HG03354 (cell line): ENCODE measurements at regions not wholly inside any gene's neighbourhood (a gene's known extent, or its start where the extent isn't known, plus 50 kb on each side); places are given as distances from the start of the nearest gene placed in this dataset.
"Not testable (repeated sequence)": the region's sequence is repeated elsewhere in the genome, so short reads cannot be mapped to it uniquely, and the experiment has no call there.

Experiments used
- ATAC-seq: cut with Tn5 transposase; IDR thresholded peaks from one replicate; pipeline ENCODE4 v1.9.1; 2021; ENCODE audit warnings: mild to moderate bottlenecking; ENCODE audit not compliant: unreplicated experiment, poor library complexity, severe bottlenecking

DNA sequence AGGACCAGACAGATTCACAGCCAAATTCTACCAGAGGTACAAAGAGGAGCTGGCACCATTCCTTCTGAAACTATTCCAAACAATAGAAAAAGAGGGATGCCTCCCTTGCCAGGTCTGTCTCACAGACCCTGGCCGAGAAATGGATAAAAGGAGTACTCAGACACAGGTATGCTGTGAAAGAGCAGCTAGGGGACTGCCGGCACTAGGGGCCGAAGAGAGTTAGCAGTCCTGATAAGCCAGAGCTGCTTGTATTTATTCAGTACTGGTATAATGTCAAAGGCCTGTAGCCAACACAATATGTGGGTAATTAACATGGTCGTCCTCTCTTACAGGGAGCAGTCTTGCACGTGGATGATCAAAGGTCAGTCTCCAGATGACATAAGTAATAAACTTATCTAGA, 1042.1 kb upstream of the LCORL start:
- ATAC-seq, result no peak

DNA sequence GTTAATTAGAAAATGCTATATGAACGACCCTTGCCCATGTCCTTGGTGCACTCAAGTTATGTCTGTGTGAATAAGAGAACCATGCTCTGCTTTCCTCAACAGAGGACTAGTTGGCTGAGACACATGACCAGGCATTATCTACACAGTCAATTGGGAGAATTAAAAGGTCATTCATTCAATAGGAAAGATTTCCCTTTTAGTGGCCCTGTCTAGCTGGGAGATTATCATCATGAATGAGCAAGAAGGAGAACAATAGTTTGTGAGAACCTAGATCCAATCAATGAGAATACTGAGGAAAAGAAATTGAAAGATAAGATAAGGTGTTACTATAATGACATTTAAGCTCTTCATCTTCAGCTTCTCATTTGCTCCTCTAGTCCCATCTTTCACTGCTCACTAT, 1033.4 kb upstream of the LCORL start:
- no peak for ATAC-seq

DNA sequence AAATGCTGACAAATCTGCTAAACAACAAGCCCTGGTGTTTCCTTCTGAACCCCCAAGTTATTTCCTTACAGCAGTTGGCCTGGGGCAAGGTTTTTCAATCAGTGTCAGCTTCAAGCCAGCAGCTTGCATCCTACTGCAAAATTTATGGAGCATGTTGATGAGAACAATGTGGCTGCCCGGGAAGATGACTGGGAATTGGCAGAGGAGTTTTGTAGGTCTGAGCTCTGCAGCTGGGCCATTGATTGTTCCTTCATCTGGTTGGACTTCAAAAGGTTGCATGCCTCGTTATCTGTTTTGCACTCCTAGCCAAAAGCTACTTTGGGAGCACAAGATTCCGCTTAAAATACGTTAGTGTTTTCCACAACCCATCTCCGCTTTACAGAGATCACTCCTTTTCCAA, 1030.3 kb upstream of the LCORL start:
- no peak for ATAC-seq

DNA sequence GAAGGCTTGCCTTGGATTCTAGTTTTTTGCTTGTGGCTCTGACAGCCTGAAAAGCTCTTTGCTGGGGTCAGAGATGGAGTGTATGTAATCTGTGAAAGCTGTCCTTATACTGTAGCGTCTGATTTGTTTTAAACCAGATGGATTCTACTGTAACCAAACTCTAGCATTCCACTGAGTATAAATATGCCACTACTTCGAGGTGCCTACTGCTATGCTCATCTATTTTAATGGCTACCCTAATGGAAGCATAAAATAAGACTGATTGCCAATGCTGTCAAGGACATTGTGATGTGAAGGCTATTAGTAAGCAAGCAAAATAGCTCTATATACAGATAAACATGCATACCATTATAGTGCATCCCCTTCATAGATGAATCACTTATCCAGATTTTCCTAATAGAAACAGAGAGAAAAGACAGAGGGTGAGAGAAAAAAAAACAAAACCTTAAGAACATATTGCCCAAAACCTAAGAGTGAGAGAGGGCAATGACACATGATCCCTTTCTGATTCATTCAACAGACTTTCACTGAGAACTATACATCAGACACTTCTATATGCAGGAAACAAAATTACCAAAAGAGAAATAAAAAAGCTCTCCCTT, 1025.8 kb upstream of the LCORL start:
- no peak for ATAC-seq

DNA sequence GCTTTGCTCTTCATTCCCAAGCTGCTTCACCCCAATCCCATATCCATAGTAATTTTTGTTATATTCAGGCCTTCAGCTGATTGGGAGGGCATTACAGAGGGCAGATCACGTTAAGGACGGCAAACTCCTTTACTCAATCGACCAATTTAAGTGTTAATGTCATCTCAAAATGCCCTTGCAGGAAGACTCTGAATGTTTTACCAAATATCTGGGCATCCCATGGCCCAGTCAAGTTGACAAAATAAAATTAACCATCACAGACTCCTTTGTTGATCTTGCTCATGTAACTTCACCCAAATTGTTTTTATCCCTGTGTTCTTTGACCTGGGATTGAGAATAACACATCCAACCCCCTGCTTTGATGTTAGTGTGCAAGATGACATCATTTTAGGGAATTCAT, 1018.3 kb upstream of the LCORL start:
- ATAC-seq, result no peak

DNA sequence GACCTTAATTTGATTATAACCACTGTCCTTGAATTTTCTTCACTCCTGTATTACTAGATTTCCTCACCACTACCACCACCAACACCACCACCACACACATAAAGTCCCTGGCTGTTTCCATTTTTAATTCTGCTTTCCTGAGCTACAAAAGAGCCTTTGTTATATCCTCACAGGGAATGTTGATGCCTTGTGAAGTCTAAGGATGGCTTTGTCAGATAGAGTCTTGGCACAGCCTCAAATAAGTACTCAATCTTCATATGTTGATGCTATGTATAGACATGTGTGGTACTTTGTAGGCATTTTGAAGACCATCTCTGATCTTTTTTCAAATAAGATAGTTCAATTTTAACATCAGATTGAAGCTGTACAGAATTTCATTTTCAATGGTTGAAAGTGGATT, 1016.7 kb upstream of the LCORL start:
- no peak for ATAC-seq

DNA sequence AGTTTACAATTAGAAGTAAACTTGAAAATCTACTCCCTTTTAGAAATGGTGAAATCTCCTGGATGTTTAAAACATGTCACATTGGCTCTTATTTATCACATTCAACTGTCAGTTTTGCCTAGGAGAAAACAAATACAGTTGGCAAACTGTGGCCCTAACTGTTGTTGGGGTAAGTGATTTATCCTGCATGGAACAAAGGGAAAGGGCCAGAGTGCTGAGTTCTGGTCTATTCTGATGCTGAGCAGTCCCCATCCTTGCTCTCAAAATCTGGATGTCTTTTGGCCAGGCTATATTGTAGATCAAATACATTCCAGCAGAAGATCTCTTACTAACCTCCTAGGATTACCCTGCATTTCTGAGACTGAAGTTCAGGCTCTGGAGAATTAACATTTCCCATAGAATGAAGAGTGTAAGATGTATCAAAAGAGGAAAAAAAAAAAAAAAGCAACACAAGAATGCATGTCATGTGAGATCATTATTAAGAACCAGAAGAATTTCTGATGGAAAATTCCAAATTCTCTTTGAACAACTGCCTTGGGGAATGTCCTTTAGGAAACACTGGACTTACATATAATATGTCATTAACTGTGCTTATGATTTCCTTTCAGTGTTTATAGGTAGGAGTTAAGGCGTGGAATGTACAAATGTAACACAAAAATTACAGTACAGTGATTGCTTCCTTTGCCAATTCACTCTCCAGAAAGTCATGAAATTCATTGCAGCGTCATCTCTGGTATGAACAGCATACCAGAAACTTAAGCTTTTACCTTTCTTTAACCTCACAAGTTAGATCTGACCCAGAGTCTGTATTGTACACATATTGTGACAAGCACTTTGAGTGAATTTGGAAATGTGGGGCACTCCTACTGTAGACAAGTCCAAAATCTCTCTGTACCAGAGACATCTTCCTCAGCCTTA, 1012.5 kb upstream of the LCORL start:
- ATAC-seq, result no peak

DNA sequence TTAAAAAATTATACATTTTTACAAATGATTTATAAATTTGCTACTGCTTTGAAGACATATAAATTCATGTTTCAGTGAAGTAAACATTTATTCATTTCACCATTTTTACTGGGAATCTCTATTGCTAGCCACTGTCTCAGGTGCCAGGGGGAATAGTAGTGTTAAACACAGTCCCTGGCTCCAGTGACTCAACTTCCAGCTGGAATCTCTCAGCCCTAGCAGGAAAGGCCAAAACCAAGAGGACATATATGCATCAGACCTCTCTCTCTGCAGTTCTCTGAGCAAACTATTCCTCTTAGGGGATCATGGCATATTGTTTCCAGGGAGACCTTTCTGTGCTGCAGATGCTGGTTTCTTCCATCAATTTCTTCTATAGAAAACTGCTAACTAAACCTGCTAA, 1009.0 kb upstream of the LCORL start:
- no peak for ATAC-seq

DNA sequence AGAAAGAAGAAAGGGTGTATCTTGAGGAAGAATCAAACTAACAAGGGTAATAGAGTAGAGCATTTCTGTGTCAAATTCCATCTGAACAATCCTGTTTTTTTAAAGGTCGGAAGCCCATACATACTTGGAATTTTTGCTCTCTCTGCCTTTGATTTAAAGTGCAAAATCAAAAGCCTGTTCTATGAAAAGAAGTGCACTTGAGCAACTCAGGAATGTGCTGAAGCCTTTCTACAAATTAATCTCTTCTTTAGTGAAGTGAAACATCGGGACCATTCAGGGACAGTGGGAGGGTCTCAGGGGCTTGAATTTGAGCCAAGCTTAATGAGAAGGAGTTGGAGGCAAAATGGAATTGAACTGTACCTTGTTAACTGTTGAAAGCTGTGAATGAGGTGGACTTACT, 1008.5 kb upstream of the LCORL start:
- ATAC-seq, result no peak

DNA sequence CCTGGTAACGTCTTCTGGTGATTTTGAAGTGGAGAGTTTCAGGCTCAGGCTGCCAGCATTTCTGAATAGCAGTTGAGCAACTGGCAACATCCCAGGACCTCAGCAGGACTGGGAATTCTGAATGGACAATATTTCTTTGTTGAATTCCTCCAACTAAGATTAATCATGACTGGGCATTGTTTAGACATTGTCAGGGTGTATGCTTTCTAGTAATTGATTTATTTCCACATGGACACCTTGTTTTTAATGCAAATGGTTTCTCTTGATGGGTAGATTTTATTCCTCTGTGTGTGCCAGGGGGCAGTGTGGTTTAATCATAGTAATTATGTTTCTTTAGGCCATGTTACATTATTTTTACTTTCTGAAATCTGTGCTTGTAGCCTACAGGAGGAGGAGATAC, 1004.7 kb upstream of the LCORL start:
- no peak for ATAC-seq

DNA sequence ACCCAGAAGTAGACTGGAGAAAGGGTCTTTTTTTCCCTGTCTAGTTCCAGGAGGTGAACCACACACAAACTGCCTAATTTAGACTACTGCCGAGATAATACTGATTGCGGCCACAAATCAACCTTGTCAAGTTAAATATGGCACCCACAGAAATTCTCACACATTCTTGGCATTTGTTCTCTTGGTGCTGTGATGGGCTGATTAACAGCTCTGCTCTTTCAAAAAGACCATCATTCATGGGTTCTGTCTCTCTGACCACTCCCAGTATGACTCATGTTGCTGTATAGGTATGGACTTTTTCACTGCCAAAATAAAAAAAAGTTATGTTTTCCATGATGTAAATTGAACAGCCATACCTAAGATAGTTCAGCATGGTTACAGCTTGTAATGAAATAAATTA, 1003.5 kb upstream of the LCORL start:
- ATAC-seq, result no peak

DNA sequence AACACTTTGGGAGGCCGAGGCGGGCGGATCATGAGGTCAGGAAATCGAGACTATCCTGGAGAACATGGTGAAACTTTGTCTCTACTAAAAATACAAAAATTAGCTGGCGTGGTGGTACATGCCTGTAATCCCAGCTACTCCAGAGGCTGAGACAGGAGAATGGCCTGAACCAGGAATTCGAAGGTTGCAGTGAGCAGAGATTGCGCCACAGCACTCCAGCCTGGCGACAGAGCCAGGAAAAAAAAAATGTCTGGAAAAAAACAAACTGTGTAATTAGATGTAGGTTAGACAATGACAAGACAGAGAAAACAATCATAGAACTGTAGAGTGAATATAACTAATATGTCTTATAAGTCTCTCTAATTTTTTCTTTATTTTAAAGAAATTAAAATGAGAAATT, 1002.5 kb upstream of the LCORL start:
- ATAC-seq, result no peak

DNA sequence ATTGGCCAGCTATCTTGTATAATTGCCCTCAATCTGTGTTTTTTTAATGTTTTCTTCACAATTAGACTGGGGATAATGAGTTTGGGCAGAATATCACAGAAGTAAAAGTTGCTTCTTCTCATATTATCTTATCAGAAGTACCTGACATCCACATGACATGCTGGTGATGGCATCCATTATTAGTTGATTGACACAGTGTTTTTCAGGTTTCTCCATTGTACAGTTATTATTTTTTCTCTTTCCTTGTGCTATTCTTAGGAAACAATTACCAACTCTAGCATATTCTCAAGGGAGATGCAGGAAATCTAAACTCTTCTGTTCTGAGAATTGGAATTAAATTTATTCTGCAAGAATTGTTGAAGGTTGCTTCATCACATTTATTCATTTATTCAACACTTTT, 1000.1 kb upstream of the LCORL start:
- ATAC-seq, result no peak

DNA sequence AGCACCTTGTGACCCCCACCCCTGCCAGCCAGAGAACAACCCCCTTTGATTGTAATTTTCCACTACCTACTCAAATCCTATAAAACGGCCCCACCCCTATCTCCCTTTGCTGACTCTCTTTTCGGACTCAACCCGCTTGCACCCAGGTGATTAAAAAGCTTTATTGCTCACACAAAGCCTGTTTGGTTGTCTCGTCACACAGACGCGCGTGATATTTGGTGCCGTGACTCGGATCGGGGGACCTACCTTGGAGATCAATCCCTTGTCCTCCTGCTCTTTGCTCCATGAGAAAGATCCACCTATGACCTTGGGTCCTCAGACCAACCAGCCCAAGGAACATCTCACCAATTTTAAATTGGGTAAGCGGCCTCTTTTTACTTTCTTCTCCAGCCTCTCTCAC, 995.0 kb upstream of the LCORL start:
- not testable (repeated sequence) for ATAC-seq

DNA sequence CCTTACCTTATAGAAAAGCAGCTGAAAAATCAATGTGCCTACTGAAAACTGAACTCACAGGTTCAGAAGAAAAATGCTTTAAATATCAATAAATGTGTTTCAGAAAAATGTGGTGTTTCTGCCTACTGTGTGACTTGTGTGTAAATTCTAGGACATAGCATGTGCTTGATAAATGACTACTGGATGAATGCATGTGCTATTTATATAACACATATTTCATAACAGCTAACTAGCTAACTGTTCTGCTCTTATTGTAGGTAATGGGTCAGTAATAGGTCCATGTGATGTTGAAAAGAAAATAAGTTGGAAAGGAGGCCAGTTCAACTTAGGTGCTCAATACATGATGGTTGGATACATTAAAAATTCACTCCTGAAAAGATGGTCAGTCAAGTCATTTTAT, 993.0 kb upstream of the LCORL start:
- no peak for ATAC-seq

DNA sequence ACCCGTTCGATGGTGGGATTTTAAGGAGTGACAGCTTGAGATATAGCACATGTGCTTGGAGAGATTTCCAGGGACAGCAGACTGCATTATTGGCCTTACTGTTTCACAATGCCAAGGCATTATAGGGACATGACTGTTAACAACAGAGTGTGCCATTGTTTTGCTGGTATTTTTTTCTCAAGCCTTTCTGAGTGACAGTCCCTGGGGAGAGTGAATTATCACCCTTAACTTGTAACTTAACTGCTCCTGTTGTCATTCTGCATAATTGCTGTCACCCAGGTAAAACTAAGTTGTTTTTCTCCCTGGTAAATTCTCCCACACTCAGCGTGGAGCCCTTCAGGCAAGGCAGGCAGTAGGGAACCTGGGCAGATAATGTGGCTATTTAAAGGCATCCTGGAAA, 989.2 kb upstream of the LCORL start:
- ATAC-seq, result no peak

DNA sequence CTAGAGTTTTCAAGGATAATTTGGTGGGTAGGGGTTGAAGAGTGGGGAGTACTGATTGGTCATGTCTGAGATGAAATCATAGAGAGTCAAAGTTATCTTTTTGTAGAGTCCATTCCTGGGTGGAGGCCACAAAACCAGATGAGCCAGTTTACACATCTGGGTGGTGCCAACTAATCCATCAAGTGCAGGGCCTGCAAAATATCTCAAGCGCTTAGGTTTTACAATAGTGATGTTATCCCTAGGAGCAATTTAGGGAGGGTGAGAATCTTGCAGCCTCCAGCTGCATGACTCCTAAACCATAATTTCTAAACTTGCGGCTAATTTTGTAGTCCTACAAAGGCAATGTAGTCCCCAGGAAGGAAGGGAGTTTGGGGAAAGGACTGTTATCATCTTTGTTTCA, 988.3 kb upstream of the LCORL start:
- ATAC-seq, result no peak

DNA sequence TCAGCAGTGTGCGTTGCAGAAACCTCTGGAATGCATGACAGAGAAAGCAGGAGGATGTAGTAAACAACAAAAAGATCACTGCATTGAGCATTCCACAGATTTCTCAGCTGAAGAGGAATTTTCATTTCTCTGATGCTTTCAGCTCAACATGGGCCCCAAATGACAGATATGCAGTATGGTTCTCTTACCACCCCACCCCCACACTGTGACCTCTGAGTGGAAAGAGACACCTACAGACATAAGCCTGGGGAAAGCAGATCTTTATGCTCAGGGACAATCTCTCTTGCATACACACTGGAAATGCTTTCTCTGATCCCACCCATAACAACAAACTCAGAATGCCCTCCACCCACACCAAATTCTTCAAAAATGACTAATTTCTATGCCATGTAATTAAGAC, 983.7 kb upstream of the LCORL start:
- no peak for ATAC-seq

DNA sequence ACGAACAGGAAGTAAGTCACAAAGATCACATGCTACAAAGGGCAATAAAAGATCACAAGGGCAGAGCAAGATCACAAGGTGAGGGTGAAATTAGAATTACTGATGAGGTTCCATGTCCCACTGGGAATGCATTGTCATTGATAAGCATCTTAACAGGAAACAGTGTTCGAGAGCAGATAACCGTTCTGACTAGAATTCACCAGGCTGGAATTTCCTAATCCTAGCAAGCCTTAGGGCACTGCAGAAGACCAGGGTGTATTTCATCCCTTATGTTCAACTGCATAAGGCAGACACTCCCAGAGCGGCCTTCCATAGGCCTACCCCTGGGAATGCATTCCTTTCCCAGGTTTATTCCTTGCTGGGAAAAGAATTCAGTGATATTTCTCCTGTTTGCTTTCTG, 980.6 kb upstream of the LCORL start:
- ATAC-seq, result no peak

DNA sequence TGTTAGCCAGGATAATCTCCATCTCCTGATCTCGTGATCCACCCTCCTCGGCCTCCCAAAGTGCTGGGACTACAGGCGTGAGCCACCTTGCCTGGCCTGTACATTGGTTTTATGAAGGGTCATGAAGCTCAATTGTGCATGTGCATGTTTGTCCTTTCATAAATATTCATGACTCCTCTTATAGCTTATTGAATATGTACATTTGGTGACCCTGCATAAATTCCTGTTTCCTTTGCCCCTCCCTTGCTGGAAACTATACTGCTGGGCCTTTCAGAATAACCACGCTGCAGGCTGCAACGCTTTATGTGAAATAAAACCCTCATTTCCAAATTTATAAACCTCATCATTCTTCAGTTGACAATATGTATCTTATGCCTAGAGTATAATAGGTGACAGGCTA, 978.0 kb upstream of the LCORL start:
- no peak for ATAC-seq

DNA sequence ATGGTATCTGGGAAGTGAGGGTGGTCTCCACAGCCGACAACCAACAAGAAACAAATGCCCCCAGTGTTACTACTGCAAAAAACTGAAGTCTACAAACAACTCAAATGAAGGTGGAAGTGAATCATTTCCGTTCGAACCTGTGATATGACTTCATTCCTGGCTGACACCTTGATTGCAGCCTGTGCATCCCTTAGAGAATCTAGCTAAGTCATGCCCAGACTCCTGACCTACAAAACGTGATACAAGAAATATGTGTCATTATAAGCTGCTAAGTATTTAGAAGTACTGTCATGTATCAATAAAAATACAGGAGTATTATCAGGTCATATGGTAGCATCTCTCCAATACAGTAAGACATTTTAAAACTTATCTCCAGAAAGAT, 959.7 kb upstream of the LCORL start:
- ATAC-seq, result no peak
